A673 (cell line): ENCODE measurements at regions not wholly inside any gene's neighbourhood (a gene's known extent, or its start where the extent isn't known, plus 50 kb on each side); places are given as distances from the start of the nearest gene placed in this dataset.

Experiments
- BruUV-seq: library from RNA; stranded (reverse); fragments of 400-500 nt; replicated peaks from 2 replicates; lab custom pipeline; 2021; lab: Mats Ljungman, UMichigan
- CTCF ChIA-PET: fragments of 300-600 bp; sonication (Branson Sonifier 250); formaldehyde crosslinking; loops from one replicate; lab custom pipeline; 2022; ENCODE audit warnings: antibody characterized with exemption; lab: Charles Lee
- POLR2A ChIA-PET: fragments of 300-600 bp; sonication (Branson Sonifier 250); formaldehyde crosslinking; loops from one replicate; lab custom pipeline; 2022; ENCODE audit warnings: antibody characterized with exemption; ENCODE audit not compliant: low non-redundant PET; lab: Charles Lee
- DNase-seq: peaks from one replicate; pipeline ENCODE4 v3.0.0-alpha.2; 2015; ENCODE audit warnings: low spot score
- H3K27ac ChIP-seq: fragments of 200-600 bp; sonication (generic); 2 replicates; pipeline ENCODE4 v1.5.1; 2016; ENCODE audit warnings: mixed run types, low read depth, mild to moderate bottlenecking, mixed read lengths, antibody characterized with exemption, low read length; ENCODE audit not compliant: poor library complexity, severe bottlenecking
- H3K27me3 ChIP-seq: fragments of 200-600 bp; sonication (generic); replicated peaks from 2 replicates; pipeline ENCODE4 v1.6.1; 2017; ENCODE audit warnings: mixed run types, low read depth, mild to moderate bottlenecking, mixed read lengths, antibody characterized with exemption, low read length; ENCODE audit not compliant: insufficient read depth, poor library complexity
- H3K36me3 ChIP-seq: fragments of 200-600 bp; sonication (generic); 2 replicates; pipeline ENCODE4 v1.6.1; 2016; ENCODE audit warnings: mixed run types, mild to moderate bottlenecking, mixed read lengths, antibody characterized with exemption, low read length; ENCODE audit not compliant: insufficient read depth, poor library complexity, severe bottlenecking
- H3K4me1 ChIP-seq: fragments of 200-600 bp; sonication (generic); 2 replicates; pipeline ENCODE4 v1.6.1; 2017; ENCODE audit warnings: mixed run types, mild to moderate bottlenecking, mixed read lengths, antibody characterized with exemption, low read length; ENCODE audit not compliant: insufficient read depth, poor library complexity, severe bottlenecking
- H3K4me3 ChIP-seq: fragments of 200-600 bp; sonication (generic); 2 replicates; pipeline ENCODE4 v1.5.1; 2016; ENCODE audit warnings: low read depth, mixed run types, mild to moderate bottlenecking, mixed read lengths, low read length; ENCODE audit not compliant: poor library complexity, severe bottlenecking
- H3K9me3 ChIP-seq: fragments of 200-600 bp; sonication (generic); 2 replicates; pipeline ENCODE4 v1.6.1; 2016; ENCODE audit warnings: mixed run types, low read depth, mild to moderate bottlenecking, mixed read lengths, antibody characterized with exemption, low read length; ENCODE audit not compliant: poor library complexity, severe bottlenecking
- EZH2 ChIP-seq: fragments of 200-600 bp; sonication (generic); IDR thresholded peaks from 2 replicates; pipeline ENCODE4 v1.6.1; 2017; ENCODE audit warnings: borderline replicate concordance, low read depth, mild to moderate bottlenecking, mixed read lengths, antibody characterized with exemption, low read length; ENCODE audit not compliant: poor library complexity, severe bottlenecking
- intact Hi-C: fragments of 100-400 bp; cut with micrococcal nuclease; formaldehyde crosslinking; loops from one replicate; pipeline ENCODE4 v1.10.0; 2022; ENCODE audit not compliant: unreplicated experiment
- TF ChIP-seq, protein P1 (sequence below): fragments of 300-800, 200-600 bp; sonication (generic); conservative IDR thresholded peaks from 2 replicates; pipeline ENCODE4 v1.5.1; 2017; ENCODE audit warnings: low read depth, mild to moderate bottlenecking, antibody characterized with exemption, low read length, moderate library complexity, mixed read lengths

DNA sequence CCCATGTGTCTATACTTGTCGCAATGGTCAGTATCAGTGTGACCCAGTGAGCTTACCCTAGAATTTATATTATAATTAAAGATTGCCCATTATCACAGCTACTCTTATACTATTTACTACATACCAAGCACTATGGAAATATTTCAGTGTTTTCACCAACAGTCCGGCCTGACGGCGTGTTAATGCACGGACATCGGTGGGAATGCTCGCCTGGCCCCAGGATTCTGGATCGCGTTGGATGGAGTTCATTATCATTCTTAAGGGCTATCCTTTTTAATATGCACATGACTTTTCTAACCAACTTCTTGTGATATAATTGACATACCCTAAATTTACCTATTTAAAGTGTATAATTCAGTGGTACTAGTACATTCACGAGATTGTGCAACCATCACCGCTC lies 51.8 kb upstream of the AFDN start:
- BruUV-seq: no TSS peak
- H3K27ac ChIP-seq: no peak overlapping the region
- no peaks in the 10 kb centered on the region for H3K27me3 ChIP-seq
- no peak for DNase-seq
- TF ChIP-seq, protein P1, sequence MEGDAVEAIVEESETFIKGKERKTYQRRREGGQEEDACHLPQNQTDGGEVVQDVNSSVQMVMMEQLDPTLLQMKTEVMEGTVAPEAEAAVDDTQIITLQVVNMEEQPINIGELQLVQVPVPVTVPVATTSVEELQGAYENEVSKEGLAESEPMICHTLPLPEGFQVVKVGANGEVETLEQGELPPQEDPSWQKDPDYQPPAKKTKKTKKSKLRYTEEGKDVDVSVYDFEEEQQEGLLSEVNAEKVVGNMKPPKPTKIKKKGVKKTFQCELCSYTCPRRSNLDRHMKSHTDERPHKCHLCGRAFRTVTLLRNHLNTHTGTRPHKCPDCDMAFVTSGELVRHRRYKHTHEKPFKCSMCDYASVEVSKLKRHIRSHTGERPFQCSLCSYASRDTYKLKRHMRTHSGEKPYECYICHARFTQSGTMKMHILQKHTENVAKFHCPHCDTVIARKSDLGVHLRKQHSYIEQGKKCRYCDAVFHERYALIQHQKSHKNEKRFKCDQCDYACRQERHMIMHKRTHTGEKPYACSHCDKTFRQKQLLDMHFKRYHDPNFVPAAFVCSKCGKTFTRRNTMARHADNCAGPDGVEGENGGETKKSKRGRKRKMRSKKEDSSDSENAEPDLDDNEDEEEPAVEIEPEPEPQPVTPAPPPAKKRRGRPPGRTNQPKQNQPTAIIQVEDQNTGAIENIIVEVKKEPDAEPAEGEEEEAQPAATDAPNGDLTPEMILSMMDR: no peak
- TF ChIP-seq EZH2: no peak
- POLR2A ChIA-PET: no interaction called here
- H3K36me3 ChIP-seq: no peaks in the 10 kb centered on the region
- intact Hi-C loops: no loop called here
- CTCF ChIA-PET: no interaction called here
- H3K9me3 ChIP-seq: no peaks in the 10 kb centered on the region
- no peak overlapping the region for H3K4me3 ChIP-seq
- H3K4me1 ChIP-seq: no peaks in the 10 kb centered on the region

DNA sequence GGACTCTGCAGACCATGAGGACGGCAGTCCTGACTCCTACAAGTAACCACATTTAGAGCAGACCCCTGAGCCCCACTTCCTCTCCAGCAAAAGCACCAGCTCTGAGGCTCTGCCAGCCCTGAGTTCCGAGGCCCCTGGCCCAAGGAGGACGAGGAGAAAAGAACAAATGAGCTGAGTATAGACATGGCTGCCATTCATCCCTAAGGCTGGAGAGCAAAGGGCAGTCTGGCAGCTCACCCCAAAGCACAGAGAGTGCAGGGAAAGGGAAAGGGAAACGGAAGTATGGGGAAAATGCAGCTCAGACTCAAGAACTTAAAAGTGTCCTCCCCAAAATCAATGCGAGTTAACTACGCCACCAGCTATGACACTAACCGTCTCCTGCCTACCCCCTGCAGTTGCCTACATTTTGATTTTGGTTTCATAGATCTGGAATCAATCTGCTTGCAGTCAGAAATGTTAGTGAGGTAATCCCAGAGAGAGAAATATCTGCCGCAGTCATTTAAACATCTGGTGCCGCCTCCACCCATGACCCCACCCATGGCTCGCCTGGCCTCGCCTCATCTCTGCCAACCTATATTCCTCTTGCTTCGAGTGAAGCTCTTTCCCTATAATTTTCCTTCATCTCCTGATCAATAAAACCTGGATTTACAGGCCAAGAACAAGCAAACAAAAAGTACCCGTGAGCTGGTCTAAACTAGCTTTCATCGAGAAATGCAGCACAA lies 49.6 kb upstream of the AFDN start:
- H3K36me3 ChIP-seq: no peaks in the 10 kb centered on the region
- POLR2A ChIA-PET: no interaction called here
- H3K4me1 ChIP-seq: no peaks in the 10 kb centered on the region
- intact Hi-C loops: no loop called here
- no peaks in the 10 kb centered on the region for H3K27me3 ChIP-seq
- no TSS peak for BruUV-seq
- CTCF ChIA-PET: no interaction called here
- DNase-seq: no peak
- H3K4me3 ChIP-seq: no peak overlapping the region
- no peak overlapping the region for H3K27ac ChIP-seq
- no peaks in the 10 kb centered on the region for H3K9me3 ChIP-seq
- TF ChIP-seq, protein P1: no peak
